ENCODE measurements at regions not wholly inside any gene's neighbourhood (a gene's known extent, or its start where the extent isn't known, plus 50 kb on each side); places are given as distances from the start of the nearest gene placed in this dataset.

DNA sequence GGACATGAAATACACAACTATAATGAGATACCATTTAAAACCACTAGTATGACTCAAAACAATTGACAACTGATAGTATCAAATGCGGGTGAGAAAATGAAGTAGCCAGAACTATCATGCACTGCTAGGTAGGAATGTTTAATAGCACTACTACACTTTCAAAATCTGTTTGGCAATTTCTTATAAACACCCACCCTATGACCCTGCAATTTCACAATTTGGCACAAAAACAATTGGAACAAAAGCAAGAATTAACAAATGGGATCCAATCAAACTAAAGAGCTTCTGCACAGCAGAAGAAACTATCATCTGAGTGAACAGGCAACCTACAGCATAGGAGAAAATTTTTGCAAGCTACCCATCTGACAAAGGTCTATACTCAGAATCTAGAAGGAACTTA is 431.2 kb upstream of the GYPC start:
- Histone ChIP-seq H3K9me3 (no peaks in the 10 kb centered on the region), H3K27ac (no peak overlapping the region), H3K36me3 (no peaks in the 10 kb centered on the region), H3K4me1 (no peaks in the 10 kb centered on the region), H3K27me3 (no peaks in the 10 kb centered on the region), H3K4me3 (no peak overlapping the region)
- 84 to 85% methylated on average over 1 of the region's 1 CpG for WGBS, 2 donors
- no peak for ATAC-seq (ENCODE audit: low FRiP score in 2 of 2)
- TF ChIP-seq POLR2A (IDR thresholded peaks at IDR 0.05), result no peak
- TF ChIP-seq POLR2AphosphoS5 (IDR thresholded peaks at IDR 0.05), result no peak
- TF ChIP-seq, protein P1, sequence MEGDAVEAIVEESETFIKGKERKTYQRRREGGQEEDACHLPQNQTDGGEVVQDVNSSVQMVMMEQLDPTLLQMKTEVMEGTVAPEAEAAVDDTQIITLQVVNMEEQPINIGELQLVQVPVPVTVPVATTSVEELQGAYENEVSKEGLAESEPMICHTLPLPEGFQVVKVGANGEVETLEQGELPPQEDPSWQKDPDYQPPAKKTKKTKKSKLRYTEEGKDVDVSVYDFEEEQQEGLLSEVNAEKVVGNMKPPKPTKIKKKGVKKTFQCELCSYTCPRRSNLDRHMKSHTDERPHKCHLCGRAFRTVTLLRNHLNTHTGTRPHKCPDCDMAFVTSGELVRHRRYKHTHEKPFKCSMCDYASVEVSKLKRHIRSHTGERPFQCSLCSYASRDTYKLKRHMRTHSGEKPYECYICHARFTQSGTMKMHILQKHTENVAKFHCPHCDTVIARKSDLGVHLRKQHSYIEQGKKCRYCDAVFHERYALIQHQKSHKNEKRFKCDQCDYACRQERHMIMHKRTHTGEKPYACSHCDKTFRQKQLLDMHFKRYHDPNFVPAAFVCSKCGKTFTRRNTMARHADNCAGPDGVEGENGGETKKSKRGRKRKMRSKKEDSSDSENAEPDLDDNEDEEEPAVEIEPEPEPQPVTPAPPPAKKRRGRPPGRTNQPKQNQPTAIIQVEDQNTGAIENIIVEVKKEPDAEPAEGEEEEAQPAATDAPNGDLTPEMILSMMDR (IDR thresholded peaks at IDR 0.05), result no peak
- no peak for TF ChIP-seq EP300 (IDR thresholded peaks at IDR 0.05)
- DNase-seq, result no peak

DNA sequence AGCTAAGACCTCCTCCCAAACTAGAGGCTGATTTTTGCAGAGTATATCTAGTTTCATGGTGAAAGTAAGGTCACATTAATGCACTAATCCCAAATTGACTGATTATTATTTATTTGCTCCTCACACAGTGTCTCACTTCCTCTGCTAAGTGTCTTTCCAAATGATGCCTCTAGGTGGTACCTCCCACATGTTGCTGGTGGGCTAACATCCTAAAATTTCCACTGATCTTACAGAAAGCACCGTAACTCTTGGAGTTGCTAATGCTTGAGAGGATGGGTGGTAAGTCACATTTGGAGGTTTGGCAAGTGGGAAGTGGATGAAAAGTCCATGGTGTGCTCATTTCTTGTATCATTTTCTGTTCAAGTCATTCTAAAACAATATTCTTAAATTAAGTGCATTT is 428.7 kb upstream of the GYPC start:
- Histone ChIP-seq H3K4me1 (no peaks in the 10 kb centered on the region), H3K27ac (no peak overlapping the region), H3K9me3 (no peaks in the 10 kb centered on the region), H3K27me3 (no peaks in the 10 kb centered on the region), H3K36me3 (no peaks in the 10 kb centered on the region), H3K4me3 (no peak overlapping the region)
- 71 to 80% methylated on average over 1 of the region's 1 CpG for WGBS, 2 donors
- ATAC-seq (ENCODE audit: low FRiP score in 2 of 2) (no peak), DNase-seq (no peak)
- TF ChIP-seq, protein P1 (IDR thresholded peaks at IDR 0.05), result peak in 1 of 6 experiments; percentile 8
- no peak for TF ChIP-seq EP300 (IDR thresholded peaks at IDR 0.05)
- no peak for TF ChIP-seq POLR2AphosphoS5 (IDR thresholded peaks at IDR 0.05)

DNA sequence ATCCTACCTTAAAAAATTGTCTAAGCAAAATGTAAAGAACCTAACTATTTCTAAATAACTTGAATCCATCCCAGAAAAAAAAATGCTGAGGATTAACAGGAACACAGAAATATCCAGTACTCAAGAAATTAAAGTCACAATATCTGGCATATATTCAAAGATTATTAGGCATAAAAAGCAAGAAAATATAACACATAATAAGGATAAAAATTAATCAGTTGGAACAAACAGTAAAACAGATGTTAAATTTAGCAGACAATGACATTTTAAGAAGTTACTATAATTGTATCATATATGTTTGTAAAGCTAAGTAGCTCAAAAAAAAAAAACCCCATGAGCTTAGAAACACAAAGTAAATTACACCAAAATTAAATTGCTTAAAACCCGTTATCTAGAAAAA is 427.4 kb upstream of the GYPC start:
- no peaks in the 10 kb centered on the region for H3K27me3 ChIP-seq
- DNase-seq (no peak), ATAC-seq (ENCODE audit: low FRiP score in 2 of 2) (no peak)
- no peaks in the 10 kb centered on the region for H3K36me3 ChIP-seq
- no peaks in the 10 kb centered on the region for H3K9me3 ChIP-seq
- TF ChIP-seq, protein P1 (IDR thresholded peaks at IDR 0.05), result no peak
- TF ChIP-seq POLR2A (IDR thresholded peaks at IDR 0.05), result no peak
- no peak for TF ChIP-seq POLR2AphosphoS5 (IDR thresholded peaks at IDR 0.05)
- no peak for TF ChIP-seq EP300 (IDR thresholded peaks at IDR 0.05)
- H3K4me3 ChIP-seq, result no peak overlapping the region
- no peak overlapping the region for H3K27ac ChIP-seq
- WGBS, 2 donors, result 77 to 78% methylated on average over 1 of the region's 1 CpG
- no peaks in the 10 kb centered on the region for H3K4me1 ChIP-seq

DNA sequence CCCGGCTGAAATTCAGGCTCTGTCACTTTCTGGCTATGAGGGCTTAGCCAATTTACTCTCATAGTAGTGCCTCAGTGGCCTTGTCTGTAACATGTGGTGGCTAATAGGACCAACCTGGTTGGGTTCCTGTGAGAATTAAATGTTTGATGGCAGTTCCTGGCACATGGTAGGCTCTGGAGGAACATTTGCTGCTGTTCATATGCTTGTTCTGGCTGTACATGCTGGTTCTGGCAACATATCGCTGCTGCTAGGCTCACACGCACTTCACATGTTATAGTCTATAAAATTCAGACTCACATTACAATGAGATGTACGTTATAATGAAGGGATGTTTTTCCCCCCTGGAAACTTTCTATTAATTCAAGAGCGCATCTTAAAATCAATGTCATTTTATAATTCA is 417.7 kb upstream of the GYPC start:
- TF ChIP-seq POLR2AphosphoS5 (IDR thresholded peaks at IDR 0.05) (no peak), EP300 (IDR thresholded peaks at IDR 0.05) (no peak), POLR2A (IDR thresholded peaks at IDR 0.05) (no peak)
- TF ChIP-seq, protein P1 (IDR thresholded peaks at IDR 0.05), result no peak
- 92 to 96% methylated on average over 4 to 5 of the region's 5 CpGs for WGBS, 2 donors

DNA sequence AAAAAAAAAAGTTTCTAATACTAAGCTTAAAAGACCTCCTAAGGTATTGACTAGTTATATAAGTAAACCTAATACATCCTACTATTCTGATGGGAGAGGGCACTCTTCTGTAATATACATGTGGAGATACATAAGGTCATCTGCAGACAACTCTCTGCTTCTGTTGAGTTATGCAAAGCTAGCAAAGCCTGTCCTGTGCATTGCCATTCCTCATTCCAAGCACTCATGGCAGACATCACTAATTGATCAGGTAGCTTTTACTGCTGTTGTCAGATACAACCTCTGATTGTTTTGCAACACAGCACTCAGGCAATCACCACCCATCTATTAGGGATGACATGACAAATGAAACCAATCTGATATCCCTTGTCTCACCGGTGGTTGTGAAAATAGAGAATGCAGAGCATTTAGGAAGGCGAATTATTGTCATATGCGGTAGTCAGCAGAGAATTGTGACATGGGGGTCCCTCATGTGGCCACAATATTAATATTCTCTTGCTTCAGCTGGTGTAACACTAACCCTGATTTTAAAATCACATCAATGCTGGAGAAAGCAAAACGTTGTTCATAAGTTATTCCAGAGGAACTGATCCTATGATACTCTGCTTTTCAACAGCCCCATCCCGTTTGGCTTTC is 416.5 kb upstream of the GYPC start:
- no peaks in the 10 kb centered on the region for H3K36me3 ChIP-seq
- TF ChIP-seq EP300 (IDR thresholded peaks at IDR 0.05) (no peak), POLR2AphosphoS5 (IDR thresholded peaks at IDR 0.05) (no peak), POLR2A (IDR thresholded peaks at IDR 0.05) (no peak)
- TF ChIP-seq, protein P1 (IDR thresholded peaks at IDR 0.05), result no peak
- ATAC-seq (ENCODE audit: low FRiP score in 2 of 2) (no peak), DNase-seq (no peak)
- H3K4me1 ChIP-seq, result peaks cover 0 to 4% (median 0%) of the 10 kb centered on the region in 4 donors
- H3K27me3 ChIP-seq, result no peaks in the 10 kb centered on the region
- no peak overlapping the region for H3K4me3 ChIP-seq
- H3K27ac ChIP-seq, result no peak overlapping the region
- no peaks in the 10 kb centered on the region for H3K9me3 ChIP-seq
- 63 to 70% methylated on average over 5 of the region's 5 CpGs for WGBS, 2 donors

More for the DNA sequence above, 417.7 kb upstream of the GYPC start:
- Histone ChIP-seq H3K36me3 (no peaks in the 10 kb centered on the region), H3K9me3 (no peaks in the 10 kb centered on the region), H3K4me1 (peaks cover 0 to 4% (median 0%) of the 10 kb centered on the region in 4 donors), H3K27me3 (no peaks in the 10 kb centered on the region), H3K4me3 (no peak overlapping the region), H3K27ac (no peak overlapping the region)
- ATAC-seq (ENCODE audit: low FRiP score in 2 of 2) (no peak), DNase-seq (no peak)
